SK-N-SH (cell line): ENCODE measurements at regions not wholly inside any gene's neighbourhood (a gene's known extent, or its start where the extent isn't known, plus 50 kb on each side); places are given as distances from the start of the nearest gene placed in this dataset.

ENCODE experiments used
- CTCF ChIA-PET: fragments of 300-600, 350-600 bp; formaldehyde crosslinking; extraction: SDS; loops from one replicate; lab custom pipeline; 2021; lab: Yijun Ruan, JAX
- POLR2A ChIA-PET: fragments of 350-600 bp; sonication (Branson Sonifier 250); formaldehyde crosslinking; extraction: SDS; loops from one replicate; lab custom pipeline; 2020; ENCODE audit warnings: antibody characterized with exemption, inconsistent platforms; lab: Yijun Ruan, JAX
- DNase-seq: peaks from one replicate; pipeline ENCODE4 v3.0.0; 2012
- H2AFZ ChIP-seq: fragments of 200-600 bp; sonication (generic); 2 replicates; pipeline ENCODE4 v1.8.1; 2016; ENCODE audit warnings: antibody characterized with exemption, mild to moderate bottlenecking, low read depth
- H3F3A ChIP-seq: fragments of 200-600 bp; sonication (generic); replicated peaks from 2 replicates; pipeline ENCODE3; 2016; ENCODE audit warnings: antibody characterized with exemption, mild to moderate bottlenecking; ENCODE audit not compliant: insufficient read depth
- H3K27ac ChIP-seq, 2 experiments: fragments of 200-500 bp in 1 of 2; fragments of 200-600 bp in 1 of 2; sonication (Bioruptor generic) in 1 of 2; sonication (generic), shearing (Covaris generic) in 1 of 2; 2 replicates each; pipeline versions ENCODE4 v1.5.1 to v1.6.1; 2014 to 2016; ENCODE audit warnings: low read depth in 2 of 2, inconsistent platforms in 1 of 2, low read length in 1 of 2, mild to moderate bottlenecking in 1 of 2, mixed read lengths in 1 of 2
- H3K27me3 ChIP-seq: fragments of 200-600 bp; sonication (generic), shearing (Covaris generic); 2 replicates; pipeline ENCODE4 v1.6.1; 2016; ENCODE audit warnings: mixed run types; ENCODE audit not compliant: insufficient read depth
- H3K36me3 ChIP-seq, 2 experiments: fragments of 200-500 bp in 1 of 2; fragments of 200-600 bp in 1 of 2; sonication (Bioruptor generic) in 1 of 2; sonication (generic) in 1 of 2; replicated peaks in 1 of 2; 2 replicates each; pipeline versions ENCODE3 to v1.5.1; 2014 to 2016; ENCODE audit warnings: low read length in 1 of 2, mild to moderate bottlenecking in 1 of 2; ENCODE audit not compliant: insufficient read depth in 2 of 2, control insufficient read depth in 1 of 2
- H3K4me1 ChIP-seq, 2 experiments: fragments of 200-500 bp in 1 of 2; fragments of 200-600 bp in 1 of 2; sonication (Bioruptor generic) in 1 of 2; sonication (generic), shearing (Covaris generic) in 1 of 2; 2 replicates each; pipeline versions ENCODE4 v1.5.1 to v1.6.1; 2014 to 2016; ENCODE audit warnings: low read depth in 1 of 2, low read length in 1 of 2, mixed run types in 1 of 2; ENCODE audit not compliant: insufficient read depth in 2 of 2, control insufficient read depth in 1 of 2
- H3K4me2 ChIP-seq: fragments of 200-600 bp; sonication (generic), shearing (Covaris generic); 2 replicates; pipeline ENCODE4 v1.6.1; 2017; ENCODE audit warnings: mixed run types
- H3K4me3 ChIP-seq, 2 experiments: fragments of 200-500 bp in 1 of 2; fragments of 200-600 bp in 1 of 2; sonication (Bioruptor generic) in 1 of 2; sonication (generic), shearing (Covaris generic) in 1 of 2; 2 replicates each; pipeline versions ENCODE4 v1.5.1 to v1.8.1; 2014 to 2016; ENCODE audit warnings: low read depth in 2 of 2, inconsistent platforms in 1 of 2, low read length in 1 of 2, mild to moderate bottlenecking in 1 of 2, mixed read lengths in 1 of 2, moderate library complexity in 1 of 2
- H3K79me2 ChIP-seq: fragments of 200-600 bp; sonication (generic); 2 replicates; pipeline ENCODE4 v1.8.1; 2017; ENCODE audit warnings: mild to moderate bottlenecking; ENCODE audit not compliant: insufficient read depth
- H3K9ac ChIP-seq: fragments of 200-600 bp; sonication (generic); 2 replicates; pipeline ENCODE4 v1.6.1; 2017; ENCODE audit warnings: mixed run types
- H3K9me2 ChIP-seq: fragments of 200-600 bp; sonication (generic); 2 replicates; pipeline ENCODE4 v1.6.1; 2017; ENCODE audit warnings: mixed run types
- H3K9me3 ChIP-seq: fragments of 200-600 bp; sonication (generic); 2 replicates; pipeline ENCODE4 v1.6.1; 2017; ENCODE audit warnings: mixed run types, mild to moderate bottlenecking, moderate library complexity
- H4K20me1 ChIP-seq: fragments of 200-600 bp; sonication (generic); 2 replicates; pipeline ENCODE4 v1.6.1; 2017; ENCODE audit warnings: mild to moderate bottlenecking, mixed run types; ENCODE audit not compliant: insufficient read depth
- CHD2 ChIP-seq: fragments of 150-350 bp; IDR thresholded peaks from 2 replicates; pipeline ENCODE4 v1.6.1; 2018; ENCODE audit warnings: low read length; ENCODE audit not compliant: partially characterized antibody
- ELF1 ChIP-seq: IDR thresholded peaks from 2 replicates; pipeline ENCODE4 v1.4.0; 2012
- FOSL2 ChIP-seq: IDR thresholded peaks from 2 replicates; pipeline ENCODE4 v1.4.0; 2012; ENCODE audit warnings: low read depth, mild to moderate bottlenecking, moderate library complexity, borderline replicate concordance
- FOXM1 ChIP-seq: IDR thresholded peaks from 2 replicates; pipeline ENCODE4 v1.4.0; 2012; ENCODE audit warnings: low read depth, mild to moderate bottlenecking
- GABPA ChIP-seq: IDR thresholded peaks from 2 replicates; pipeline ENCODE4 v1.4.0; 2012; ENCODE audit warnings: low read depth, mild to moderate bottlenecking
- GATA2 ChIP-seq: sonication (generic); formaldehyde crosslinking; IDR thresholded peaks from 2 replicates; pipeline ENCODE4 v1.5.0; 2020; ENCODE audit warnings: mild to moderate bottlenecking, missing genetic modification reagents
- JUND ChIP-seq: IDR thresholded peaks from 2 replicates; pipeline ENCODE4 v1.4.0; 2012
- MEF2A ChIP-seq: IDR thresholded peaks from 2 replicates; pipeline ENCODE4 v1.4.0; 2012; ENCODE audit warnings: low read depth, borderline replicate concordance
- NRF1 ChIP-seq: IDR thresholded peaks from 2 replicates; pipeline ENCODE4 v1.6.1; 2012; ENCODE audit warnings: low read depth, mild to moderate bottlenecking, low read length
- POLR2AphosphoS5 ChIP-seq: IDR thresholded peaks from 2 replicates; pipeline ENCODE4 v1.6.1; 2012; ENCODE audit warnings: low read depth, low read length
- RAD21 ChIP-seq: IDR thresholded peaks from 2 replicates; pipeline ENCODE4 v1.6.1; 2012; ENCODE audit warnings: mild to moderate bottlenecking, low read length
- RXRA ChIP-seq: IDR thresholded peaks from 2 replicates; pipeline ENCODE4 v1.4.0; 2012; ENCODE audit warnings: low read depth, mild to moderate bottlenecking, borderline replicate concordance
- SMC3 ChIP-seq: IDR thresholded peaks from 2 replicates; pipeline ENCODE4 v1.6.1; 2012; ENCODE audit warnings: low read depth, low read length, improper control_type of control experiment
- TCF12 ChIP-seq: IDR thresholded peaks from 2 replicates; pipeline ENCODE4 v1.4.0; 2012
- WGBS: methylation state at CpG from one replicate; pipeline ENCODE4 v1.1.6; 2017; ENCODE audit warnings: low lambda C conversion rate; 5-methylcytosine and 5-hydroxymethylcytosine counted together
- TF ChIP-seq, protein P1 (sequence below): IDR thresholded peaks from 2 replicates; pipeline ENCODE4; 2012
- TF ChIP-seq, protein P2 (sequence below): IDR thresholded peaks from 2 replicates; pipeline ENCODE4 v1.4.0; 2012; ENCODE audit warnings: low read depth, borderline replicate concordance
- TF ChIP-seq, protein P3 (sequence below): IDR thresholded peaks from 2 replicates; pipeline ENCODE4 v1.4.0; 2012; ENCODE audit warnings: low read depth, borderline replicate concordance
- TF ChIP-seq, protein P4 (sequence below): IDR thresholded peaks from 2 replicates; pipeline ENCODE4 v1.4.0; 2012; ENCODE audit warnings: low read depth
- TF ChIP-seq, protein P5 (sequence below): fragments of 150-350 bp; IDR thresholded peaks from 2 replicates; pipeline ENCODE4 v1.6.1; 2016; ENCODE audit warnings: mild to moderate bottlenecking, low read depth, low read length
- TF ChIP-seq, protein P6 (sequence below): IDR thresholded peaks from 2 replicates; pipeline ENCODE4 v1.6.1; 2012; ENCODE audit warnings: mild to moderate bottlenecking, low read depth, low read length, moderate library complexity

DNA sequence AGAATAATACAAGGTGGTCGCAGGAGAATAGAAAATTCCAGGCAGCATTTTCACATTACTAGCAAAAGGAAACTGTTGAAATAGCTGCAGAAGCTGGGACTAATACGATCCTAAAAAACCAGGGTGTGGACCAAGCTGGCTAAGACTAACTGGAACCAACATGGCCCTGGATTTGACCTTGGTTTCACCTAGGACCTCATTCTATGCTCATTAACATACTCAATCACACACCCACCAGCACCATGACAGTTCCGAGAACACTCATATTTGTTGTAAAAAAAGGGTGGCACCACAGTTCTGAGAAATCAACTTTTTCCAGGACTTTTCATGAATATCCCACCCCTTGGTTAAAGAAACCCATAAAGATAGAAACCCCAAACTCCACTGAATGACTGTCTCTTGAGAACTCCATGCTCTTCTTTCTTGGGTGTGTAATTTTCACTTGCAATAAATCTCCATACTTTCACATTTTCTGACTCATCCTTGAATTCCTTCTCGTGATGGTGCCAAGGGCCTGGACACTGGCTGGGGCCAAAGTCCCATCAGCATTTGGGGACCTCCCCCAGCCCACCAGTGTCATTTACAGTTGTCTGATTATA lies 164.3 kb upstream of the CHST9 start:
- H3K9me3 ChIP-seq, result no peaks in the 10 kb centered on the region
- H3K9me2 ChIP-seq, result no peaks in the 10 kb centered on the region
- no peaks in the 10 kb centered on the region for H3K36me3 ChIP-seq
- no peaks in the 10 kb centered on the region for H3K79me2 ChIP-seq
- no peak overlapping the region for H3K4me2 ChIP-seq
- H3K27ac ChIP-seq, result no peak overlapping the region
- no peaks in the 10 kb centered on the region for H4K20me1 ChIP-seq
- 27% methylated on average over 4 of the region's 4 CpGs for WGBS
- no peak overlapping the region for H2AFZ ChIP-seq
- no peaks in the 10 kb centered on the region for H3K27me3 ChIP-seq
- TF ChIP-seq JUND (no peak), GATA2 (CRISPR knock-in tag) (no peak), CHD2 (no peak), MEF2A (no peak), RXRA (no peak), TCF12 (no peak), GABPA (no peak), RAD21 (no peak), FOSL2 (no peak), SMC3 (no peak), FOXM1 (no peak)
- TF ChIP-seq, protein P1, sequence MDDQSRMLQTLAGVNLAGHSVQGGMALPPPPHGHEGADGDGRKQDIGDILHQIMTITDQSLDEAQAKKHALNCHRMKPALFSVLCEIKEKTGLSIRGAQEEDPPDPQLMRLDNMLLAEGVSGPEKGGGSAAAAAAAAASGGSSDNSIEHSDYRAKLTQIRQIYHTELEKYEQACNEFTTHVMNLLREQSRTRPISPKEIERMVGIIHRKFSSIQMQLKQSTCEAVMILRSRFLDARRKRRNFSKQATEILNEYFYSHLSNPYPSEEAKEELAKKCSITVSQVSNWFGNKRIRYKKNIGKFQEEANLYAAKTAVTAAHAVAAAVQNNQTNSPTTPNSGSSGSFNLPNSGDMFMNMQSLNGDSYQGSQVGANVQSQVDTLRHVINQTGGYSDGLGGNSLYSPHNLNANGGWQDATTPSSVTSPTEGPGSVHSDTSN, result no peak
- TF ChIP-seq, protein P2, sequence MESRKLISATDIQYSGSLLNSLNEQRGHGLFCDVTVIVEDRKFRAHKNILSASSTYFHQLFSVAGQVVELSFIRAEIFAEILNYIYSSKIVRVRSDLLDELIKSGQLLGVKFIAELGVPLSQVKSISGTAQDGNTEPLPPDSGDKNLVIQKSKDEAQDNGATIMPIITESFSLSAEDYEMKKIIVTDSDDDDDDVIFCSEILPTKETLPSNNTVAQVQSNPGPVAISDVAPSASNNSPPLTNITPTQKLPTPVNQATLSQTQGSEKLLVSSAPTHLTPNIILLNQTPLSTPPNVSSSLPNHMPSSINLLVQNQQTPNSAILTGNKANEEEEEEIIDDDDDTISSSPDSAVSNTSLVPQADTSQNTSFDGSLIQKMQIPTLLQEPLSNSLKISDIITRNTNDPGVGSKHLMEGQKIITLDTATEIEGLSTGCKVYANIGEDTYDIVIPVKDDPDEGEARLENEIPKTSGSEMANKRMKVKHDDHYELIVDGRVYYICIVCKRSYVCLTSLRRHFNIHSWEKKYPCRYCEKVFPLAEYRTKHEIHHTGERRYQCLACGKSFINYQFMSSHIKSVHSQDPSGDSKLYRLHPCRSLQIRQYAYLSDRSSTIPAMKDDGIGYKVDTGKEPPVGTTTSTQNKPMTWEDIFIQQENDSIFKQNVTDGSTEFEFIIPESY, result no peak
- TF ChIP-seq, protein P3, sequence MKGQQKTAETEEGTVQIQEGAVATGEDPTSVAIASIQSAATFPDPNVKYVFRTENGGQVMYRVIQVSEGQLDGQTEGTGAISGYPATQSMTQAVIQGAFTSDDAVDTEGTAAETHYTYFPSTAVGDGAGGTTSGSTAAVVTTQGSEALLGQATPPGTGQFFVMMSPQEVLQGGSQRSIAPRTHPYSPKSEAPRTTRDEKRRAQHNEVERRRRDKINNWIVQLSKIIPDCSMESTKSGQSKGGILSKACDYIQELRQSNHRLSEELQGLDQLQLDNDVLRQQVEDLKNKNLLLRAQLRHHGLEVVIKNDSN, result no peak
- TF ChIP-seq, protein P4, sequence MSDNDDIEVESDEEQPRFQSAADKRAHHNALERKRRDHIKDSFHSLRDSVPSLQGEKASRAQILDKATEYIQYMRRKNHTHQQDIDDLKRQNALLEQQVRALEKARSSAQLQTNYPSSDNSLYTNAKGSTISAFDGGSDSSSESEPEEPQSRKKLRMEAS, result no peak
- CTCF ChIA-PET, result interaction anchor here (0.7 to 1.0 kb wide), 2 partner anchors 16 to 247 kb away, joined by 3 read pairs; no protein-coding TSS in a partner anchor
- no peaks in the 10 kb centered on the region for H3K4me1 ChIP-seq
- H3K9ac ChIP-seq, result no peak overlapping the region
- no peak for DNase-seq
- H3F3A ChIP-seq, result no peaks in the 10 kb centered on the region
- POLR2A ChIA-PET, result no interaction called here
- H3K4me3 ChIP-seq, result no peak overlapping the region

DNA sequence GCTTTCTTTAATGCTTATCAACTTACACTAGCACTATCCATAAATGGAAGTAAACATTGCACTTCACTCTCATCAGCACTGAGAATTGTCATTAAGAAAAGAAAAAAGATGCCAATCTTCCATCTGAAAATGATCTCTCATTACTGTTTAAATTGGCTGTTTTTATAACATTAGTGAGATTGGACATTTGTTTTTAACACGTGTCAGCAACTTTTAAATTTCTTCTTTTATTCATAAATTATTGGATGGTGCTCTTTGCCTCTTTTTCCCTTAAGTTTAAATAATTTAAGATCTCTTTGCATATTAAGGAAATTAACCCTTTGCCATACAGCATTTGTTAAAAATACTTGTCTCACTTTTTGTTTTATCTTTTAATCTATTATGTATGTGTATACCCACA lies 146.5 kb upstream of the CHST9 start:
- Histone ChIP-seq H3K36me3 (no peaks in the 10 kb centered on the region), H2AFZ (no peak overlapping the region), H3F3A (no peaks in the 10 kb centered on the region), H3K4me1 (no peaks in the 10 kb centered on the region), H3K79me2 (no peaks in the 10 kb centered on the region), H3K9me3 (no peaks in the 10 kb centered on the region), H3K27me3 (no peaks in the 10 kb centered on the region), H3K9me2 (no peaks in the 10 kb centered on the region), H3K4me2 (no peak overlapping the region), H3K9ac (no peak overlapping the region), H3K27ac (no peak overlapping the region), H4K20me1 (no peaks in the 10 kb centered on the region), H3K4me3 (no peak overlapping the region)
- 19% methylated on average over 1 of the region's 1 CpG for WGBS
- CTCF ChIA-PET, result no interaction called here
- POLR2A ChIA-PET, result no interaction called here
- no peak for DNase-seq
- TF ChIP-seq, protein P5, sequence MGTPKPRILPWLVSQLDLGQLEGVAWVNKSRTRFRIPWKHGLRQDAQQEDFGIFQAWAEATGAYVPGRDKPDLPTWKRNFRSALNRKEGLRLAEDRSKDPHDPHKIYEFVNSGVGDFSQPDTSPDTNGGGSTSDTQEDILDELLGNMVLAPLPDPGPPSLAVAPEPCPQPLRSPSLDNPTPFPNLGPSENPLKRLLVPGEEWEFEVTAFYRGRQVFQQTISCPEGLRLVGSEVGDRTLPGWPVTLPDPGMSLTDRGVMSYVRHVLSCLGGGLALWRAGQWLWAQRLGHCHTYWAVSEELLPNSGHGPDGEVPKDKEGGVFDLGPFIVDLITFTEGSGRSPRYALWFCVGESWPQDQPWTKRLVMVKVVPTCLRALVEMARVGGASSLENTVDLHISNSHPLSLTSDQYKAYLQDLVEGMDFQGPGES, result no peak
- TF ChIP-seq, protein P6, sequence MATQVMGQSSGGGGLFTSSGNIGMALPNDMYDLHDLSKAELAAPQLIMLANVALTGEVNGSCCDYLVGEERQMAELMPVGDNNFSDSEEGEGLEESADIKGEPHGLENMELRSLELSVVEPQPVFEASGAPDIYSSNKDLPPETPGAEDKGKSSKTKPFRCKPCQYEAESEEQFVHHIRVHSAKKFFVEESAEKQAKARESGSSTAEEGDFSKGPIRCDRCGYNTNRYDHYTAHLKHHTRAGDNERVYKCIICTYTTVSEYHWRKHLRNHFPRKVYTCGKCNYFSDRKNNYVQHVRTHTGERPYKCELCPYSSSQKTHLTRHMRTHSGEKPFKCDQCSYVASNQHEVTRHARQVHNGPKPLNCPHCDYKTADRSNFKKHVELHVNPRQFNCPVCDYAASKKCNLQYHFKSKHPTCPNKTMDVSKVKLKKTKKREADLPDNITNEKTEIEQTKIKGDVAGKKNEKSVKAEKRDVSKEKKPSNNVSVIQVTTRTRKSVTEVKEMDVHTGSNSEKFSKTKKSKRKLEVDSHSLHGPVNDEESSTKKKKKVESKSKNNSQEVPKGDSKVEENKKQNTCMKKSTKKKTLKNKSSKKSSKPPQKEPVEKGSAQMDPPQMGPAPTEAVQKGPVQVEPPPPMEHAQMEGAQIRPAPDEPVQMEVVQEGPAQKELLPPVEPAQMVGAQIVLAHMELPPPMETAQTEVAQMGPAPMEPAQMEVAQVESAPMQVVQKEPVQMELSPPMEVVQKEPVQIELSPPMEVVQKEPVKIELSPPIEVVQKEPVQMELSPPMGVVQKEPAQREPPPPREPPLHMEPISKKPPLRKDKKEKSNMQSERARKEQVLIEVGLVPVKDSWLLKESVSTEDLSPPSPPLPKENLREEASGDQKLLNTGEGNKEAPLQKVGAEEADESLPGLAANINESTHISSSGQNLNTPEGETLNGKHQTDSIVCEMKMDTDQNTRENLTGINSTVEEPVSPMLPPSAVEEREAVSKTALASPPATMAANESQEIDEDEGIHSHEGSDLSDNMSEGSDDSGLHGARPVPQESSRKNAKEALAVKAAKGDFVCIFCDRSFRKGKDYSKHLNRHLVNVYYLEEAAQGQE, result no peak
- TF ChIP-seq NRF1 (no peak), ELF1 (no peak), MEF2A (no peak), POLR2AphosphoS5 (no peak), SMC3 (no peak)
- TF ChIP-seq, protein P3, result no peak
